ENCODE measurements at regions not wholly inside any gene's neighbourhood (a gene's known extent, or its start where the extent isn't known, plus 50 kb on each side); places are given as distances from the start of the nearest gene placed in this dataset.

GRCh38 chr6:169984181-169985120 lies 233.0 kb downstream of the ERMARD start:
- Histone ChIP-seq H3K27me3 (ENCODE audit: insufficient read depth, low read length) (no peaks in the 10 kb centered on the region), H2AFZ (ENCODE audit: low read length) (no peak overlapping the region), H3K9me3 (ENCODE audit: low read depth, low read length) (peaks cover under 1% of the 10 kb centered on the region), H3K36me3 (ENCODE audit: insufficient read depth, low read length) (no peaks in the 10 kb centered on the region), H3K79me2 (ENCODE audit: insufficient read depth, low read length) (no peaks in the 10 kb centered on the region), H3K4me2 (ENCODE audit: insufficient read depth, low read length) (no peak overlapping the region), H3K4me3 (ENCODE audit: insufficient read depth, low read length) (no peak overlapping the region), H3K4me1 (ENCODE audit: insufficient read depth, low read length) (no peaks in the 10 kb centered on the region), H4K20me1 (ENCODE audit: insufficient read depth, low read length) (no peaks in the 10 kb centered on the region), H3K27ac (ENCODE audit: low read depth, low read length) (no peak overlapping the region)
- DNase-seq (ENCODE audit: insufficient read length, low spot score, missing footprints), result no peak
- TF ChIP-seq CTCF (IDR thresholded peaks at IDR 0.05; ENCODE audit: extremely low read depth, low read depth, low read length), result no peak

GRCh38 chr6:169983651-169984050 lies 232.2 kb downstream of the ERMARD start:
- Histone ChIP-seq H3K4me3 (ENCODE audit: insufficient read depth, low read length) (no peak overlapping the region), H3K27ac (ENCODE audit: low read depth, low read length) (no peak overlapping the region), H3K9me3 (ENCODE audit: low read depth, low read length) (no peaks in the 10 kb centered on the region), H3K4me2 (ENCODE audit: insufficient read depth, low read length) (no peak overlapping the region), H3K4me1 (ENCODE audit: insufficient read depth, low read length) (no peaks in the 10 kb centered on the region), H3K79me2 (ENCODE audit: insufficient read depth, low read length) (no peaks in the 10 kb centered on the region), H3K27me3 (ENCODE audit: insufficient read depth, low read length) (no peaks in the 10 kb centered on the region), H4K20me1 (ENCODE audit: insufficient read depth, low read length) (no peaks in the 10 kb centered on the region), H2AFZ (ENCODE audit: low read length) (no peak overlapping the region), H3K36me3 (ENCODE audit: insufficient read depth, low read length) (no peaks in the 10 kb centered on the region)
- no peak for TF ChIP-seq CTCF (IDR thresholded peaks at IDR 0.05; ENCODE audit: extremely low read depth, low read depth, low read length)
- no peak for DNase-seq (ENCODE audit: insufficient read length, low spot score, missing footprints)

GRCh38 chr6:169982461-169983386 lies 231.3 kb downstream of the ERMARD start:
- no peak for DNase-seq (ENCODE audit: insufficient read length, low spot score, missing footprints)
- H4K20me1 ChIP-seq (ENCODE audit: insufficient read depth, low read length), result no peaks in the 10 kb centered on the region
- no peak overlapping the region for H3K27ac ChIP-seq (ENCODE audit: low read depth, low read length)
- TF ChIP-seq CTCF (IDR thresholded peaks at IDR 0.05; ENCODE audit: extremely low read depth, low read depth, low read length), result no peak
- H3K9me3 ChIP-seq (ENCODE audit: low read depth, low read length), result no peaks in the 10 kb centered on the region
- H3K79me2 ChIP-seq (ENCODE audit: insufficient read depth, low read length), result no peaks in the 10 kb centered on the region
- H2AFZ ChIP-seq (ENCODE audit: low read length), result no peak overlapping the region
- no peaks in the 10 kb centered on the region for H3K27me3 ChIP-seq (ENCODE audit: insufficient read depth, low read length)
- H3K4me3 ChIP-seq (ENCODE audit: insufficient read depth, low read length), result no peak overlapping the region
- H3K4me2 ChIP-seq (ENCODE audit: insufficient read depth, low read length), result no peak overlapping the region
- H3K36me3 ChIP-seq (ENCODE audit: insufficient read depth, low read length), result no peaks in the 10 kb centered on the region
- no peaks in the 10 kb centered on the region for H3K4me1 ChIP-seq (ENCODE audit: insufficient read depth, low read length)

Data from osteoblast (primary cell).